GM12872 (cell line): ENCODE measurements at regions not wholly inside any gene's neighbourhood (a gene's known extent, or its start where the extent isn't known, plus 50 kb on each side); places are given as distances from the start of the nearest gene placed in this dataset.

ENCODE experiments used
- TF ChIP-seq, protein P1 (sequence below): IDR thresholded peaks from 3 replicates; pipeline ENCODE4 v1.5.1; 2011; ENCODE audit warnings: low read depth, mild to moderate bottlenecking, low read length, moderate library complexity; ENCODE audit not compliant: insufficient read depth

DNA sequence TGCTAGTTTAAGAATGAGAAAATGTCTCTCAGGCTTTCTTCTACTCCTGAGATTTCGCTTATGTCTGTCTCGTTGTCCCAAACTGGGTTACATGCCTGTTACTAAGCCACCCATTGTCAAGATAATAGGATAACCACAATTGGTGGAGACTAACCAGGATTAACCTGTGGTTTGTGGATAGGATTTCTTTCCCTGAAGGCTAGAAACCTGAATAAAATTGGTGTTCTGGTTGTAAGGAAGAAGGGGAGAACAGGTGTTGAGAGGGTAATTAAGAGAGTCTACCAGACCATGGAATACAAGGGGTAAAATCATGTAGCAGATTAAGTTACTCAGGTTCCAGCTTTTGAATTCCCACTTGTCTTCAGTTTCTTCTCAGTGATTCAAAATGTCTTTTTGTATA lies 225.4 kb downstream of the CPE start:
- TF ChIP-seq, protein P1, sequence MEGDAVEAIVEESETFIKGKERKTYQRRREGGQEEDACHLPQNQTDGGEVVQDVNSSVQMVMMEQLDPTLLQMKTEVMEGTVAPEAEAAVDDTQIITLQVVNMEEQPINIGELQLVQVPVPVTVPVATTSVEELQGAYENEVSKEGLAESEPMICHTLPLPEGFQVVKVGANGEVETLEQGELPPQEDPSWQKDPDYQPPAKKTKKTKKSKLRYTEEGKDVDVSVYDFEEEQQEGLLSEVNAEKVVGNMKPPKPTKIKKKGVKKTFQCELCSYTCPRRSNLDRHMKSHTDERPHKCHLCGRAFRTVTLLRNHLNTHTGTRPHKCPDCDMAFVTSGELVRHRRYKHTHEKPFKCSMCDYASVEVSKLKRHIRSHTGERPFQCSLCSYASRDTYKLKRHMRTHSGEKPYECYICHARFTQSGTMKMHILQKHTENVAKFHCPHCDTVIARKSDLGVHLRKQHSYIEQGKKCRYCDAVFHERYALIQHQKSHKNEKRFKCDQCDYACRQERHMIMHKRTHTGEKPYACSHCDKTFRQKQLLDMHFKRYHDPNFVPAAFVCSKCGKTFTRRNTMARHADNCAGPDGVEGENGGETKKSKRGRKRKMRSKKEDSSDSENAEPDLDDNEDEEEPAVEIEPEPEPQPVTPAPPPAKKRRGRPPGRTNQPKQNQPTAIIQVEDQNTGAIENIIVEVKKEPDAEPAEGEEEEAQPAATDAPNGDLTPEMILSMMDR, result no peak

DNA sequence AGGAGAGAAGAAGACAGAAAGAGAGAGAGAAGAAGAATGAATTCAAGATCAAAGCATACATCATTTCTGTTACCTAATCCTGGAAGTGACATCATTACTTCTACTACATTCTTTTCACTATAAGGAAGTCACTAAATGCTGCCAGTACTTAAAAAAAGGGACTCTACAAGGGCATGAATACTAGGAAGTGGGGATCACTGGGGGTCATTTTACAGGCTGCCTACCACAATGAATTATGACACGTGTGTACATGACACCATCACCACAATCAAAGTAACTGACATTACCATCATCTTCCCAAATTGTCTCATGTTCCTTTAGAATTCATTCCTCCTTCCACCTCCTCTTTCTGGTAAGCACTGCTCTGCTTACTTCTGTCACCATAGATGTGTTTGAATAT lies 227.0 kb downstream of the CPE start:
- TF ChIP-seq, protein P1, result no peak

DNA sequence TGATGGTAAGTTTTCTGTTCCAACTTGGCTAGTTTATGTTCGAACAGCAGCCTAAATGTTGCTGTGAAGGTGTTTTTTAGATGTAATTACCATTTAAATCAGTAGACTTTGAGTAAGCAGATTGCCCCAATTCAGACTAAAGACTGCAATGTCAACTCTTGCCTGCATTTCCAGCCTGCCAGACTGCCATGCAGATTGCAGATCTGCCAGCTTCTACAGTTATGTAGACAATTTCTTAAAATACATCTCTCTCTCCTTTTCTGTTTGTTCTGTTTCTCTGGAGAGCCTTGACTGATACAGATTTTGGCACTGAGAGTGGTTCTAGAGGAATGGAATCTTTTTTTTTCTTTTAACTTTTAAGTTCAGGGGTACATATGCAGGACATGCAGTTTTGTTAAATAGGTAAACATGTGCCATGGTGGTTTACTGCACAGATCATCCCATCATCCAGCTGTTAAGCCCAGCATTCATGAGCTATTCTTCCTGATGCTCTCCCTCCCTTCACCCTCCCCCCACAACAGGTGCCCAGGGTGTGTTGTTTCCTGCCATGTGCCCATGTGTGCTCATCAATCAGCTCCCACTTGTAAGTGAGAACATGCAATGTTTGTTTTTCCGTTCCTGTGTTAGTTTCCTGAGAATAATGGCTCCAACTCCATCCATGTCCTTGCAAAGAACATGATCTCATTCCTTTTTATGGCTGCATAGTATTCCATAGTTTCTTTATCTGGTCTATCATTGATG lies 227.8 kb downstream of the CPE start:
- TF ChIP-seq, protein P1, result no peak

DNA sequence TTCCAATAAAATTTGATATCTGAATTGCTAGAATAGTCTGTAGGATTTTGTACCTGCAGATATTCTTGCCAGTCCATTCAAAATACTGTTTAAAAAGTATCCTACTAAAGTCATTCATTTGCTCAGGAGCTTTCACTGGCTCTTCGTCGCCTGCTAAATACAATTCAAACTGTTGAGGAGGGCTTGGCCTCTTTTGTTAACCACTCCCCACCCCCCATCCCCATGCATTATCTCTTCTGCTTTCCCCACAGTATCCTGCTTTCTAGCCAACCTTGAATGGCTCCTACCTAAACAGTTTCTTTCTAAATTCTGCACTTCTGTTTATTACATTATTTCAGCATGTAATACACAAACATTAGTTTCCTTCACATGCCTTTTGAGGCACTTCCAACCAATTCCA lies 230.8 kb downstream of the CPE start:
- TF ChIP-seq, protein P1, result no peak

- TF ChIP-seq, protein P1, result no peak
Measured at GRCh38 chr4:165610679-165611437, 232.1 kb downstream of the CPE start.

GRCh38 chr4:165612936-165613335 lies 234.1 kb downstream of the CPE start:
- TF ChIP-seq, protein P1, result no peak

GRCh38 chr4:165613581-165613980 lies 234.8 kb downstream of the CPE start:
- TF ChIP-seq, protein P1, result no peak
